AML-193 (cell line): ENCODE measurements at regions not wholly inside any gene's neighbourhood (a gene's known extent, or its start where the extent isn't known, plus 50 kb on each side); places are given as distances from the start of the nearest gene placed in this dataset.

Source experiments
- DNase-seq, 2 experiments: peaks; one replicate each; lab custom pipeline; 2025; lab: John Stamatoyannopoulos, UW

DNA sequence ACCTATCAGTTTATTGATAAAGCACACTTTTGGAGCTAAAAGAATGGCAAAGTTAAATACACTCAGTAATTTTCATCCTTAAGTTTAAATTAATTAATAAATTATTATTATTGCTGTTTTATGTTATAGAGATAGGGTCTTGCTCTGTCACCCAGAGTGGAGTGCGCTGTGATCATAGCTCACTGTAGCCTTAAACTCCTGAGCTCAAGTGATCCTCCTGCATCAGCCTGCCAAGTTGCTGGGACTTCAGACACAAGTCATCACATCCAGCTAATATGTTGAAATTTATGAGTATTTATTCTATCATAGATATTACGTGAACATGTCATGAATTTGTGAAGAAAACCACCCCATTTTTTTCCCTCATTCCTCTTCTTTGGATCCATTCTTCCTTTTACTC is 64.2 kb downstream of the GJA1 start:
- no peak for DNase-seq

GRCh38 chr6:121503589-121503991 is 68.1 kb downstream of the GJA1 start:
- no peak for DNase-seq

DNA sequence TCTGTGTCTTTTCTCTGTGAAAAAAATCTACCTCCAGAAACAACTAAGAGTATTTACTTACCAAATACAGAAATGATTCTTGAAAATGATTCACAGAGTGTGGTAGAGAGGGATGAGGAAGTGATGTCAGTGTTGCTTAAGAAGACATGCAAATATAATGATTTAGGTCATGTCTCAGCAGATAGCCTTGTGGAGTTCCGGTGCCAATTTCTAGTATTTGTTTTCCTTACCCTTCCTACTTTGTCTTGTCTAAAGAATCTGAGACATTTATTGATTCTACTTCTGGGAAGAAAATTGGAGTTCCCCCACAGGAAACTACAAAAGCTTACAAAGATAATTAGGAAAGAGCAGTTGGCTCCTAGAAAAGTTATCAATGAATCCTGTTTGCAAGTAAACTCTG is 68.8 kb downstream of the GJA1 start:
- peak; percentile 44 to 51 for DNase-seq

- no peak for DNase-seq
Measured at GRCh38 chr6:121505284-121505683, 69.8 kb downstream of the GJA1 start.

DNA sequence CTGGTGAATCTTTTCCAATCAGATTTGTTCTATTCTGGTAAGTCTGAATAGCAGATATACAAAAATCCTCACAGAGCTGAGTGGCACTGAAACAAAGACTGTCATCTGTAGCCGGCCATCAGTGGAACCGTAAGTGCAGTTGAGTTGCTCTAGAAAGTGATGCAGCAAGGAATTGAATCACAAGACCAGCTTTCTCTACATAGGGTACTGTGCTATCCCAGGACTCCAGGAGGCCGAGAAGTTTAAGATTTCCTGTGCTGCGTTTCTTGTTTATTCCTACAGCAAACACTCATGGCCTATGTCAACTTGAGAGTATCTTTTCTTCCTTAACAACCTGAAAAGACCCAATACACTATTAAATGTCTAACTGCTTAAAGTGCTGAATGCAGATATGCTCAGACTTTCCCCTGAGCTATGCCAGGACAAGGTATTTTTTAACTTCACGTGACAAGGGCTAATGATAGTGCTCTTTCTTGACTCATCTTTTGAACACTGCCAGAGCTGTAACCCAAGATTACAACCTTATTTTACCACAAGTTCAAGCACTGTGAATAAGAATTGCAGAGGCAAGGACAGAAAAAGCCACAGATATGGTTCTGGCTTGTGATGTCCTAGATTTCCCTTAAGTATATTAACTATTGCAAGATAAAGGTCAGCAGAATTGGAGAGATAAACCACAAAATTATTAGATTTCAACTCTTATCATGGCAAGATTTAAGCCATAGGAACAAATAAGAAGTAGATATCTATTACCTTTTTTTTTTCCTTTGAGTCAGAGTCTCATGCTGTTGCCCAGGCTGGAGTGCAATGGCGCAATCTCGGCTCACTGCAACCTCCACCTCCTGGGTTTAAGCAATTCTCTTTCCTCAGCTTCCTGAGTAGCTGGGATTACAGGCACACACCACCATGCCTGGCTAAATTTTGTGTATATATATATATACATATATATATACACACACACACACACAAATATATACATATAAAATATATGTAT is 71.6 kb downstream of the GJA1 start:
- peak; percentile 19 to 23 for DNase-seq

DNA sequence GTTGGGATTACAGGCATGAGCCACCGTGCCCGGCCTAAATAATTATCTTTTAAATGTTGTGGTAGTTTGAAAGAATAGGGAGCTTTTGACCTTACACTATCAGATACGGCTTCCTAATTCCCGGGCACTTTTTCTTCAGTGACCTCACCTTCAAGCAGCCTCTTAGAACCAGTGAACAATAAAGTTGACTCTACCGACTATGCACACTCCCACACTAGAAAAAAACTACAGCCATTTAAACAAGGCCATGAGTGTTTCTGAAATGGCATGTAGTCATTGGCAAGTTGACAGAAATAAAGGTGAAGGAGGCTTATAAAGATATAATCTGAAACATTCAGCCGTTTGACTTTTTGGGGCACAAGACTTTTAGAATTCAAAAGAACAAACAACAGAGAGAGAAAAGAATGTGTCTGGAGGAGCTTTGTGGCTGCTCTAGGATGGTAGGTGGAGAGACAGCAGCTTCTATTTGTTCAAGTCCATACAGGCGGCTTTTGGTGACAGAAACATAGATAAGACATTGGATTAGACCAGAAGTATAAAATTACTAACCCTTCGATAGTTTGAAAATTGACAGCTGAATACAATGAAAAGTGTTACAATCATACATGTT is 75.2 kb downstream of the GJA1 start:
- no peak for DNase-seq

- no peak for DNase-seq
Measured at GRCh38 chr6:121515630-121516265, 80.3 kb downstream of the GJA1 start.

DNA sequence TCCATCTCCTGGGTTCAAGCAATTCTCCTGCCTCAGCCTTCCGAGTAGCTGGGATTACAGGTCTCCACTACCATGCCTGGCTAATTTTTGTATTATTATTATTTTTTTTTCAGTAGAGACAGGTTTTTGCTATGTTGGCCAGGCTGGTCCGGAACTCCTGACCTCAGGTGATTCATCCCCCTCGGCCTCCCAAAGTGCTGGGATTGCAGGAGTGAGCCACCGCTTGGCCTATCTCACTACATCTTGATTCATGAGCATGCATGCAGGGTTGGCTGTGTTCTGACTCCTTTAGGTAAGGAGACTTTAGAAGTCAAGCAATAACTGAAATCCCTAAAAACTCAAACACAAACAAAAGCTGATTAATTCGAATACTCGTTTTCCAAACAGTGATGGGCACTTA is 80.9 kb downstream of the GJA1 start:
- no peak for DNase-seq

DNA sequence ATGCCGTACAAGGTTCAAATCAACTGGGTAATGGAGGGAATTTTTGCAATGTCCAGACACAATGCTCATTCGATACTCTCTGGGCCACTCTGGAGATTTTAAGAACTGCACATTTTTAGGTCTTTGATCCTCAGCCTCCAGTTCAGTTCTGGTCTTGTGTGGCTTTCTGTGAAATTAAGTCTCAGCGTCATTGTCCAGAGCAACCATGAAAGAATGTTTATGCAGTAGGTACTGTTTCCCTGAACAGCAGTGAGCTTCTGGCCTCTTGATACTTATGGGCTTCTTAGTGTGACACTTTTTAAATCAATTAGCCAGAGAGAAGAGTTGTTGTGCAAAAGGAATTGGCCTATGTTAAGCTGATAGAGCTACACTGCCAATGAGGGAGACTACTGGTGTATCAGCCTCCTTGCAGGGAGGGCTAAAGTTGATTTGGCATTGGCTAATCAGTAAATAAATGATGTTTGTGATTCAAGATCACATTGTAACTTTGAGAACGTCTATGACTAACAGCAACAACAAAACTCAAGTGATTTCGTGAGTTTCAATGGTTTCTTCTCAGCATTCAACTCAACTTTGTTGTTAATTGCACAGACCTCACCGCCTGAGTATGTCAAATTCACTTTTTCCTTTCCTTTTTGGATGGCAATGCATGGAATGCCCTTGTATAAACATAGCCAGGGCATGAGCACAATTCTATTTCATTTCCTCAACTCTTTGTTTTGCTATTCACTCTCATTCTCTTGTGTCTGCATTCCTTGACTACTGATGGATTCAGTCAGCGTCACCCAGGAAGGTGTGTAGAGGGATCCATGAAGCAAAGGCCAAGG is 85.1 kb downstream of the GJA1 start:
- no peak for DNase-seq

DNA sequence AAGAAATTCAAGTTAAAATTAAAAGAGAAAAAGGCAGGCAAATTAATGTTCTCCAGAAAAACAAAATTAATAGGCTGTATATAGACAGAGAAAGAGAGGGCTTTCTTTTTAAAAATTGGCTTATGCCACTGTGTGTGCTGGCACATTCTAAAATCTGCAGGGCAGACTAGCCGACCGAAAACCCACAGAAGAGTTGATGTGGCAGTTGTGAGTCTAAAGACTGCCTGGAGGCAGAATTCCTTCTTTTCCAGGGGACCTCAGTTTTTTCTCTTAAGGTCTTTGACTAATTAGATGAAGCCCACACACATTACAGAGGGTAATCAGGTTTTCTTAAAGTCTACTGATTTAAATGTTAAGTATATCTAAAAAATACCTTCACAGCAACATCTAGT is 85.7 kb downstream of the GJA1 start:
- DNase-seq: no peak

- DNase-seq: no peak
Measured at GRCh38 chr6:121522265-121522664, 86.8 kb downstream of the GJA1 start.

- no peak for DNase-seq
Measured at GRCh38 chr6:121522771-121523386, 87.4 kb downstream of the GJA1 start.

GRCh38 chr6:121523628-121524027 is 88.2 kb downstream of the GJA1 start:
- no peak for DNase-seq

DNA sequence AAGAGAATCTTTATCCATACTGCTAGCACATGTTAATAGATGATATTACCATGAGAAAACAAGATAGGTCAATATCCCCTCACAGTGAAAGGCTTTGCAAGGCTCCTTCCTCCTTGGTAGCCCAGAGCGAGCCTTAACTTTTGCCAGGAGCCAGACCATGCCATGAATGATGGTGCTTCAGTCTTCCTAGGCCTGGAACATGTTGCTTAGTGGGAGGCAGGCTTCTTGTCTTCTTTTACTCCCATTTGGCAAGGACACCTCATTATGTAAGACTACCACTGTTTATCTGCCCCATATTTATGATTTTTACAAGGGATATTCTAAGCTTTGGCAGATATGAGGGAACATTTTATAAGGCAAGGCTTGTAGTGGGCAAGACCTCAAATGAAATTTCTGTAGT is 90.8 kb downstream of the GJA1 start:
- DNase-seq: no peak

DNA sequence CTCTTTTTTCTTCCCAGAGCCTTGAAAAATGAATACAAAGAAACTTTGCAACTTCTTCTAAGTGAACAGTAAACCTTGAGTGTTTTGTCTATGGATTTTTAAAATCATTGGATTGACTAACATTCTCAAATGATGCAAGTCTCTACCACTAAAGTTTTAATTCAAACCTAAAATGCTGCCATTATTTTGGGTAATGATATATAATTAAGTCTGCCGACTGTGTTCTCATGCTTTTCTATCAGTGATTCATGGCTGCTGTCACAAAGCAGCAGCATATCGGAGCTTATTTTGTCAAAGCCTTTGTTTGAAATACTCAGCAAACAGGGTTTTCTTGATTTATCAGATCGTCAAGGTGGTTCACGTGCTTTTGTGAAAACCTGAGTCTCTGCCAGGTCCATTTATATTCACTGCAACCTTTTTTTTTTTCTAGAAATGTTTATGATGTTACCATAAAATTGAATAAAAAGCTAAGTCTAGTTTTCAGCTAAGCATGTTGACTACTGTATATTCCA is 96.3 kb downstream of the GJA1 start:
- no peak for DNase-seq

GRCh38 chr6:121533321-121533841 is 97.9 kb downstream of the GJA1 start:
- DNase-seq: no peak

GRCh38 chr6:121535777-121536176 is 100.3 kb downstream of the GJA1 start:
- no peak for DNase-seq

- DNase-seq: no peak
Measured at GRCh38 chr6:121536345-121536744, 100.9 kb downstream of the GJA1 start.

GRCh38 chr6:121539439-121539838 is 104.0 kb downstream of the GJA1 start:
- DNase-seq: no peak

DNA sequence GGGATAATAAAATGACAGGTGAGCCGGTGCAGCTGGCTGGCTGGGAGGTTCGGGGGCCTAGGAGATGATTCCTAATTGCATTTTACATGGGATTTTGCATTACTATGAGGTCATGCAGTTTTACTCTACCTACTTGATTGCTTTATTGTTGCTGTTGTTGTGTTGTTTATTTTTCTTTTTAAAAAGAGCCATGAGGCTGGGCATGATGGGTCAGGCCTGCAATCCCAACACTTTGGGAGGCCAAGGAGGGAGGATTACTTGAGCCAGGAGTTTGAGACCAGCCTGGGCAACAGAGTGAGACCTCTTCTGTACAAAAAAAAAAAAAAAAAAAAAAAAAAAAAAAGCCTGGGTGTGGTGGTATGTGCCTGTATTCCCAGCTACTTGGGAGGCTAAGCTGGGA is 104.8 kb downstream of the GJA1 start:
- DNase-seq: no peak

GRCh38 chr6:121544691-121545090 is 109.2 kb downstream of the GJA1 start:
- DNase-seq: no peak
